HG03571 (cell line): ENCODE measurements at regions not wholly inside any gene's neighbourhood (a gene's known extent, or its start where the extent isn't known, plus 50 kb on each side); places are given as distances from the start of the nearest gene placed in this dataset.

Source experiments
- ATAC-seq: cut with Tn5 transposase; IDR thresholded peaks from one replicate; pipeline ENCODE4 v1.9.1; 2021; ENCODE audit not compliant: unreplicated experiment

DNA sequence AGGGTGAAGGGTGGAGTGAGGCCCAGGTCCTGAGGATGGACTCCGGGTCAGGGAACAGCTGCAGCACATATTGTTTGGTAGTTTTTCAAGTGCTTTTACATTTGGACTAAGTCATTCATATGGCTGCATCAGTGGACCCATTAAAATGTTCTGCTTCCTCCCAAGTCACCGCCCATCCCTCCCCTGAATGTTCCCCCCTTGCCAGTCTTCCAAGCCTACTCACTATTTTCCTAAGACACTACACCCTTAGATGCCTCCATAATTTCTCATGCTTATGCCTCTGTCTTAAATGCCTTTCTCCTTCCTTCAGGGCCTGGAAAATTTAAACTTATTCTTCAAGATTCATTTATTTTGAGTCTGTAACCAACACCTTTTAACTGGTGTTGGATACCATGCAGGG, 86.6 kb upstream of the NR4A3 start:
- ATAC-seq, result no peak

DNA sequence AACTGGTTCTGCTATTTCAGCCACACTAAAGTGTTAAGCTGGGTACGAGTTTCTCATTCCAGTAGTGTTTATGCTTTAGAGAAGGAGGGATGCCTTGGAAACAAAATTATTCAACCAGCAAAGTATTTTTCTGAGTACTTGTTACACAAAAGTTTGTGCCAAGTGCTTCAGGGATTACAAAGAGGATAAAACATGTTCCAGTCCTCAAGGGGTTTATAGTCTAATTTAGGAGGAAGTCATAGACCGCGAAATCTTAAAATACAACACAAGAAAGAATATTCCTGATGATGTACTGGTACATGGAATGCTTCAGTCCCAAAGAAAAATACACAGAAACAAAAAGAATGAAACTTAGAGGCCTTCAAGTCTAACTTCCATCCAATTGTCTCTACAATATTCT, 85.4 kb upstream of the NR4A3 start:
- no peak for ATAC-seq

DNA sequence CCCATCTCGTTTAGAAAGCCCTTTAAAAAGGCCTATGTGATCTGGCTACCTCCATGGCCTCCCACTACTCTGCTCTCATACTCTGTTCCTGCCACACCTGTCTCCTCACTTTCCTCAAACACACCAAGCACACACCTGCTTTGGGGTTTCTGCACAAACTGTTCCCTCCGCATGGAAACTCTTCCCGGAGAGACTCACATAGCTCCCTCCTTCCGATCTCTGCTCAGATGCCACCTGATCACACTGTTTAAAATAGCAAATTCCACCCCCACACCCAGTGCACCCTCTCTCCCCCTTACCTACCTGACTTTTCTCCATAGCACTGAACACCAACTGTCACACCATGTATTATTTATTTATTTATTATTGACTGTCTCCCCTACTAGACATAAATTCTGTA, 84.0 kb upstream of the NR4A3 start:
- no peak for ATAC-seq

- ATAC-seq, result no peak
Measured at GRCh38 chr9:99743006-99743405, 78.7 kb upstream of the NR4A3 start.

DNA sequence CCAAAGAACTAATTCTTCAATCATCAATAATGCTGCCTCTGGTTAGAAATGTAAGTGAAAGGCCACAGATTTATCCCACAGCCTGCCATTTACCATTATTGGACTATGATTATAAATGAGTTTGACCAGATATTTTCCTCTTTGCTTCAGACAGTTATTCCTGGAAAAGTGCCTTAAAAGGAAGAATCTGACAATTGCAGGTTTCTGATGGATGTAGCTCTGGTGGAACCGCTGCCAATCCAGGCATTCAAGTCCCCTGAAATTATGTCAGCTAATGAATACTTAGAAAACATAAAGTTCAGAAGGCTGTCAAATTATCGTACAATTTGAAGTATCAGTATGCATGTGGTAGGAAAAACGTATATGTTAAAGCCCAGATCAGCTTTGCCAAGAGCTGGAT, 78.2 kb upstream of the NR4A3 start:
- ATAC-seq, result no peak

- ATAC-seq, result no peak
Measured at GRCh38 chr9:99744132-99744531, 77.6 kb upstream of the NR4A3 start.

DNA sequence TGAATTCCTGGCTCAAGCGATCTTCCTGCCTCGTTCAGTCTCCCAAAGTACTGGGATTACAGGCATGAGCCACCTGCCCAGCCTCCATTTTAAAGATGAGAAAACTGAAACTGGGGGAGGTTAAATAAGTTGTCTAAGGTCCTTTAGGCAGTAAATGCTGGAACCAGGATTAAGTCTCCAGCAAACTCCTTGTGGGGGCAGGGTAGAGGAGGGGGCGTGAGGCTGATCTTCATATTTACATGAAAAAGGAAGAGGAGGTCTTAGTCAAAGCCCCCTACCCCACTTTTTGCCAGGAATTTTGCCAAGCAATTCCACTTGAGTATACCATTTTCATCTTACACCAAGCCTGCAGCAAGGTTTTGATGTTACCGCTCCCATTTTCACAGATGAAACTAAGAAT, 76.6 kb upstream of the NR4A3 start:
- no peak for ATAC-seq

DNA sequence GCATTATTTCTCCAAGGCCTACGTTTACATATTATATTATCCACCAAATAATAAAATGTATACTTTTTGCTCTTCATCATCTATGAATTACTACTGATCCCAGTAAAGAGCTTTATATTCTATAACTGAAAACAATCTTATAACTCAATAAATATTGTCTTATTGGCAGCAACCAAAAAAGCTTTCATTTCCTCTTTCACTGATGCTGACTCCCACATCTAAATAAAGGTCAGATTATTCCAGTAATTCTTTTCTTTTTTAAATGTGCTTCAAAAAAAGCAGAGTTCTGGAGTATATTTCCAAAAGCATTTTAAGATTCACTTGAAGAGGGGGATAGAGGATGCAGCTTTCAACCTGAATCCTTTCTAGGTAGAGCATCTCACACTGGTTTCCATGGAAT, 75.3 kb upstream of the NR4A3 start:
- no peak for ATAC-seq

DNA sequence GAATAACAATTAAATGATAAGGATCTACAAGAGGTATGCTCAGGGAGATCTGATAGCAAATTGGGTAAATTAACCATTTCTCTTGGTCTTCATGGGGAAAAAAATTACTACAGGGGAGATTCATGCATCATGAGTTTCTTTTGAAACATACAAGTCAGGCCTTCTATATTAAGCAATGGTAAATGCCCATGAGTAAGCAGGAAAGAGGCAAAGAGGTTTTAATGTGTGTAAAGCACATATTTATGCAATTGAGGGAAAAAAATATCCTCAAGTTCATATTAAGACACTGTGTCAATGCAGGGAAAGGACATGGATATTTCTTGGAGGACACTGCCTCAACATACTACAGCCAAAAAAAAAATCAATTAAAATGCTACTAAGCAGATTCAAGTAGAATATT, 73.4 kb upstream of the NR4A3 start:
- no peak for ATAC-seq

DNA sequence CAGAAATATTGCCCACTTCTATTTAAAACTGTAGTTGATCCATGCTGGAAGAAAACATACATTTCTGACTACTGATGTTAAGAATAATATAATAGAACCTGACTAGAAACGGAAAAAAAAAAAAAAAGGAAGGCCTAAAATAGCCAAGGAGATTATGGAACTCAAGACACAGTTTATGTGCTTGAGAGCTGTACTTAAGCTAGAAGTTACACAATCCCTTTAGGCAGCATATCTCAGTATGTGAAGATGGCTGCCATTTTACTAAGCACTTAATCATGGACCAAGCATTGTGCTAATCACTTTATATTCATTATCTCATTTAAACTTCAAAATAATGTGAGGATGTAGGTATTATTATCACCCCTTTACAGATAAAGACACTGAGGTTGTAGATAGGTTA, 73.0 kb upstream of the NR4A3 start:
- no peak for ATAC-seq

- ATAC-seq, result no peak
Measured at GRCh38 chr9:99749641-99750040, 72.0 kb upstream of the NR4A3 start.

DNA sequence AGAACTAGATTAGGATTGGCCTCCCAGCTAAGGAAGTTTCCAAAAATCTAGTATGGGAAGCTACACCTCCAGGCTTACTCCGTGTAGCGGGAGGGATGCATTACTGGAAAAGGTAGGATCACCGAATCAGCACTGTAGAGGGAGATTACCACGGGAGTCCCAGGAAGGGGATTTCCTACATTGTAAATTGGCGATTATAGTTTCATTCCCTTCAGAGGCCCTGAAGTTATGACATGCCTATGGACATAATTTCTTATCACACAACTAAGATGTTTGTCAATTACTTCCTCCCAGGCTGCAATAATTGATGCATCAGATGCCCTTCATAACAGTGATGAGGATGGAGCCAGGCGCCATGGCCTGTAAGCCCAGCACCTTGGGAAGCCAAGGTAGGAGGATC, 71.2 kb upstream of the NR4A3 start:
- ATAC-seq, result no peak

GRCh38 chr9:99752417-99753109, 69.1 kb upstream of the NR4A3 start:
- ATAC-seq, result no peak

DNA sequence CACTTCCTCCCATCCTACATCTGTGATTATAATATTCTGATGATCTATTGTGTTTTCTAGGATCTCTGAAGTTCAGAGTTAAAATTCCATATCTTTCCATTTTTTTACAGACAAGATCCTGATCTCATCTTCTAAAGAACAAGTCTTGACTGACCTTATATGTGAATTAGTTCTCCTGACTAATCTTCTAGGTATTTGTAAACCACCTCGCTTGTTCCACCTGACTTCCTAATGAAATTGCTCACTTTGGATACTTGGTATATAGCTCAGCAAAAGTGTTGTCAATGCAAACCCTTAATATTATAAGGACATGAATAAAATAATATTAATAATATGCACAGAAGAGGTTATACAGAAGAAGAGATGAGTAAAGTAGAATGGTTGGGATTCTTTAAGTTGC, 68.2 kb upstream of the NR4A3 start:
- no peak for ATAC-seq

- no peak for ATAC-seq
Measured at GRCh38 chr9:99760421-99760820, 61.3 kb upstream of the NR4A3 start.

- ATAC-seq, result peak; percentile 99
Measured at GRCh38 chr9:99762470-99762869, 59.2 kb upstream of the NR4A3 start.
